Activated CD8-positive, alpha-beta T cell treated with anti-CD3 and anti-CD28 coated beads for 36 hours (primary cell): ENCODE measurements at regions not wholly inside any gene's neighbourhood (a gene's known extent, or its start where the extent isn't known, plus 50 kb on each side); places are given as distances from the start of the nearest gene placed in this dataset.

Source experiments
- ATAC-seq: fragments of 200-7000 bp; cut with Tn5 transposase; one replicate; pipeline ENCODE4 v1.10.0; 2021; ENCODE audit warnings: mild to moderate bottlenecking, moderate library complexity
- CTCF ChIA-PET: fragments of 350-600 bp; sonication (Branson Sonifier 250); formaldehyde crosslinking; loops from one replicate; lab custom pipeline; 2021; ENCODE audit warnings: antibody characterized with exemption; lab: Charles Lee
- POLR2A ChIA-PET: fragments of 350-600 bp; sonication (Branson Sonifier 250); formaldehyde crosslinking; loops from one replicate; lab custom pipeline; 2021; ENCODE audit warnings: antibody characterized with exemption; lab: Charles Lee
- DNase-seq: peaks from one replicate; pipeline ENCODE4 v3.0.0-alpha.2; 2020
- H3K27ac Mint-ChIP-seq: one replicate; pipeline ENCODE4 v1.8.0; 2021; ENCODE audit warnings: mild to moderate bottlenecking, mixed read lengths
- H3K27me3 Mint-ChIP-seq: one replicate; pipeline ENCODE4 v1.8.0; 2021; ENCODE audit warnings: mixed read lengths
- H3K36me3 Mint-ChIP-seq: one replicate; pipeline ENCODE4 v1.8.0; 2021; ENCODE audit warnings: low read depth, mixed read lengths
- H3K4me1 Mint-ChIP-seq: one replicate; pipeline ENCODE4 v1.8.0; 2021; ENCODE audit warnings: low read depth, mixed read lengths
- H3K4me3 Mint-ChIP-seq: one replicate; pipeline ENCODE4 v1.8.0; 2021; ENCODE audit warnings: mild to moderate bottlenecking, moderate library complexity, mixed read lengths
- H3K9me3 Mint-ChIP-seq: one replicate; pipeline ENCODE4 v1.8.0; 2021; ENCODE audit warnings: mixed read lengths
- CTCF ChIP-seq: fragments of 200-600 bp; IDR thresholded peaks from one replicate; pipeline ENCODE4 v1.8.0; 2022; ENCODE audit warnings: antibody characterized with exemption, mild to moderate bottlenecking
- intact Hi-C: fragments of 100-400 bp; cut with micrococcal nuclease; formaldehyde crosslinking; loops from one replicate; pipeline ENCODE4 v1.10.0; 2022

- DNase-seq (no peak), ATAC-seq (no peak)
- H3K27ac Mint-ChIP-seq: no peak overlapping the region
- POLR2A ChIA-PET: no interaction called here
- CTCF ChIA-PET: interaction anchor here (0.9 kb wide), 1 partner anchor 14 kb away, joined by 3 read pairs; no protein-coding TSS in a partner anchor
- no peak overlapping the region for H3K4me3 Mint-ChIP-seq
- H3K4me1 Mint-ChIP-seq: no peaks in the 10 kb centered on the region
- no peaks in the 10 kb centered on the region for H3K36me3 Mint-ChIP-seq
- TF ChIP-seq CTCF: no peak
- H3K27me3 Mint-ChIP-seq: no peaks in the 10 kb centered on the region
- H3K9me3 Mint-ChIP-seq: peaks cover 3% of the 10 kb centered on the region
- intact Hi-C loops: no loop called here
Measured at GRCh38 chr5:22908586-22908985, 55.4 kb upstream of the CDH12 start.

- ChIA-PET CTCF (interaction anchor here (0.9 kb wide), 1 partner anchor 14 kb away, joined by 3 read pairs; no protein-coding TSS in a partner anchor), POLR2A (no interaction called here)
- Mint-ChIP-seq H3K27me3 (no peaks in the 10 kb centered on the region), H3K36me3 (no peaks in the 10 kb centered on the region), H3K4me3 (no peak overlapping the region), H3K9me3 (peaks cover 3% of the 10 kb centered on the region), H3K4me1 (no peaks in the 10 kb centered on the region), H3K27ac (no peak overlapping the region)
- TF ChIP-seq CTCF: no peak
- DNase-seq (no peak), ATAC-seq (no peak)
- intact Hi-C loops: no loop called here
Measured at GRCh38 chr5:22908129-22908528, 55.0 kb upstream of the CDH12 start.
